DND-41 (cell line): ENCODE measurements at regions not wholly inside any gene's neighbourhood (a gene's known extent, or its start where the extent isn't known, plus 50 kb on each side); places are given as distances from the start of the nearest gene placed in this dataset.

Source experiments
- ATAC-seq: fragments of 200-7000 bp; cut with Tn5 transposase; 3 replicates; pipeline ENCODE4 v1.9.1; 2021; ENCODE audit warnings: low read depth; ENCODE audit not compliant: insufficient read depth
- DNase-seq: peaks from one replicate; pipeline ENCODE4 v3.0.0-alpha.2; 2020
- H2AFZ ChIP-seq: 2 replicates; pipeline ENCODE4 v1.6.0; 2012; ENCODE audit warnings: low read depth, low read length
- H3K27ac ChIP-seq: 2 replicates; pipeline ENCODE4 v1.5.1; 2012; ENCODE audit warnings: low read length, inconsistent platforms
- H3K27me3 ChIP-seq: fragments of 200-600 bp; sonication (generic); 2 replicates; pipeline ENCODE4 v1.6.0; 2012; ENCODE audit warnings: low read length, mild to moderate bottlenecking, inconsistent platforms; ENCODE audit not compliant: insufficient read depth, poor library complexity
- H3K36me3 ChIP-seq: 2 replicates; pipeline ENCODE4 v1.5.1; 2012; ENCODE audit warnings: low read length, inconsistent platforms; ENCODE audit not compliant: insufficient read depth
- H3K4me1 ChIP-seq: 2 replicates; pipeline ENCODE4 v1.5.1; 2012; ENCODE audit warnings: mild to moderate bottlenecking, low read length; ENCODE audit not compliant: insufficient read depth
- H3K4me2 ChIP-seq: 2 replicates; pipeline ENCODE4 v1.6.0; 2012; ENCODE audit warnings: mild to moderate bottlenecking, moderate library complexity, low read length, inconsistent platforms; ENCODE audit not compliant: insufficient read depth
- H3K4me3 ChIP-seq, 2 experiments: fragments of 200-600 bp in 1 of 2; shearing (Covaris generic) in 1 of 2; 2 replicates each; pipeline ENCODE4 v1.5.1; 2012 to 2016; ENCODE audit warnings: inconsistent platforms in 2 of 2, low read length in 2 of 2, mild to moderate bottlenecking in 2 of 2, low read depth in 1 of 2, moderate library complexity in 1 of 2
- H3K79me2 ChIP-seq: 2 replicates; pipeline ENCODE4 v1.6.0; 2012; ENCODE audit warnings: low read length, inconsistent platforms; ENCODE audit not compliant: insufficient read depth
- H3K9ac ChIP-seq: 2 replicates; pipeline ENCODE4 v1.6.0; 2012; ENCODE audit warnings: low read depth, mild to moderate bottlenecking, inconsistent platforms, low read length, moderate library complexity
- H3K9me3 ChIP-seq: 2 replicates; pipeline ENCODE4 v1.5.1; 2012; ENCODE audit warnings: low read length, moderate library complexity, mild to moderate bottlenecking, inconsistent platforms; ENCODE audit not compliant: insufficient read depth, severe bottlenecking
- H4K20me1 ChIP-seq: 2 replicates; pipeline ENCODE4 v1.6.0; 2012; ENCODE audit warnings: low read length; ENCODE audit not compliant: insufficient read depth
- EZH2 ChIP-seq: IDR thresholded peaks from 3 replicates; pipeline ENCODE4 v1.6.1; 2012; ENCODE audit warnings: borderline replicate concordance, low read depth, mild to moderate bottlenecking, moderate library complexity, low read length, inconsistent platforms; ENCODE audit not compliant: severe bottlenecking
- TF ChIP-seq, protein P1 (sequence below): IDR thresholded peaks from 2 replicates; pipeline ENCODE4 v1.5.1; 2012; ENCODE audit warnings: borderline replicate concordance, low read length, moderate library complexity, mild to moderate bottlenecking; ENCODE audit not compliant: poor library complexity, severe bottlenecking; ENCODE audit errors: extremely low read depth

- H3K27ac ChIP-seq, result no peak overlapping the region
- DNase-seq (no peak), ATAC-seq (no peak)
- no peak for TF ChIP-seq EZH2
- TF ChIP-seq, protein P1, sequence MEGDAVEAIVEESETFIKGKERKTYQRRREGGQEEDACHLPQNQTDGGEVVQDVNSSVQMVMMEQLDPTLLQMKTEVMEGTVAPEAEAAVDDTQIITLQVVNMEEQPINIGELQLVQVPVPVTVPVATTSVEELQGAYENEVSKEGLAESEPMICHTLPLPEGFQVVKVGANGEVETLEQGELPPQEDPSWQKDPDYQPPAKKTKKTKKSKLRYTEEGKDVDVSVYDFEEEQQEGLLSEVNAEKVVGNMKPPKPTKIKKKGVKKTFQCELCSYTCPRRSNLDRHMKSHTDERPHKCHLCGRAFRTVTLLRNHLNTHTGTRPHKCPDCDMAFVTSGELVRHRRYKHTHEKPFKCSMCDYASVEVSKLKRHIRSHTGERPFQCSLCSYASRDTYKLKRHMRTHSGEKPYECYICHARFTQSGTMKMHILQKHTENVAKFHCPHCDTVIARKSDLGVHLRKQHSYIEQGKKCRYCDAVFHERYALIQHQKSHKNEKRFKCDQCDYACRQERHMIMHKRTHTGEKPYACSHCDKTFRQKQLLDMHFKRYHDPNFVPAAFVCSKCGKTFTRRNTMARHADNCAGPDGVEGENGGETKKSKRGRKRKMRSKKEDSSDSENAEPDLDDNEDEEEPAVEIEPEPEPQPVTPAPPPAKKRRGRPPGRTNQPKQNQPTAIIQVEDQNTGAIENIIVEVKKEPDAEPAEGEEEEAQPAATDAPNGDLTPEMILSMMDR, result no peak
- no peak overlapping the region for H3K4me3 ChIP-seq
- no peaks in the 10 kb centered on the region for H3K27me3 ChIP-seq
- H2AFZ ChIP-seq, result no peak overlapping the region
- no peaks in the 10 kb centered on the region for H3K36me3 ChIP-seq
- no peaks in the 10 kb centered on the region for H3K9me3 ChIP-seq
- no peaks in the 10 kb centered on the region for H4K20me1 ChIP-seq
- H3K9ac ChIP-seq, result no peak overlapping the region
- H3K79me2 ChIP-seq, result no peaks in the 10 kb centered on the region
- H3K4me1 ChIP-seq, result peaks cover 8% of the 10 kb centered on the region; the same call in 1 of the 2 replicates
- no peak overlapping the region for H3K4me2 ChIP-seq
Observed at GRCh38 chr4:81565142-81565870, 93.6 kb upstream of the RASGEF1B start.

GRCh38 chr4:81564025-81564424 lies 92.3 kb upstream of the RASGEF1B start:
- TF ChIP-seq, protein P1, result no peak
- no peak for TF ChIP-seq EZH2
- no peaks in the 10 kb centered on the region for H4K20me1 ChIP-seq
- no peak overlapping the region for H3K4me3 ChIP-seq
- H3K27ac ChIP-seq, result no peak overlapping the region
- ATAC-seq, result no peak
- peaks cover 8% of the 10 kb centered on the region; the same call in 1 of the 2 replicates for H3K4me1 ChIP-seq
- no peak overlapping the region for H3K9ac ChIP-seq
- H3K27me3 ChIP-seq, result no peaks in the 10 kb centered on the region
- H2AFZ ChIP-seq, result no peak overlapping the region
- no peaks in the 10 kb centered on the region for H3K36me3 ChIP-seq
- no peak overlapping the region for H3K4me2 ChIP-seq
- no peaks in the 10 kb centered on the region for H3K79me2 ChIP-seq
- DNase-seq, result no peak
- H3K9me3 ChIP-seq, result no peaks in the 10 kb centered on the region

- Histone ChIP-seq H3K4me2 (0 out of 2 replicates have a peak overlapping the region, but pooled peaks have one; percentile 12), H3K36me3 (no peaks in the 10 kb centered on the region), H3K9ac (no peak overlapping the region), H3K27me3 (no peaks in the 10 kb centered on the region), H3K4me3 (no peak overlapping the region), H2AFZ (peak overlapping the region; percentile 44; the same call in 1 of the 2 replicates), H3K27ac (no peak overlapping the region), H3K79me2 (no peaks in the 10 kb centered on the region), H3K4me1 (peaks cover 8% of the 10 kb centered on the region; the same call in 1 of the 2 replicates), H4K20me1 (no peaks in the 10 kb centered on the region), H3K9me3 (no peaks in the 10 kb centered on the region)
- DNase-seq, result no peak
- TF ChIP-seq EZH2, result no peak
- TF ChIP-seq, protein P1, result no peak
- peak; percentile 86 for ATAC-seq
Observed at GRCh38 chr4:81562093-81562492, 90.4 kb upstream of the RASGEF1B start.
